Uterus (tissue), 3 donors: ENCODE measurements at regions not wholly inside any gene's neighbourhood (a gene's known extent, or its start where the extent isn't known, plus 50 kb on each side); places are given as distances from the start of the nearest gene placed in this dataset.

ENCODE experiments used
- DNase-seq, 2 donors: peaks; one replicate each; pipeline ENCODE4 v3.0.0-alpha.2; 2019 to 2020
- H3K27ac ChIP-seq, 2 donors: fragments of 200-600 bp; sonication (generic); 1 replicate in 1 of 2; 2 replicates in 1 of 2; pipeline ENCODE4 v1.5.1; 2016 to 2018
- H3K27me3 ChIP-seq, 2 donors: fragments of 200-600 bp; sonication (generic); one replicate each; pipeline ENCODE4 v1.5.1; 2018 to 2019; ENCODE audit warnings: control low read depth in 1 of 2
- H3K36me3 ChIP-seq, 2 donors: fragments of 200-600 bp; sonication (generic); one replicate each; pipeline ENCODE4 v1.5.1; 2019; ENCODE audit warnings: control low read depth in 1 of 2
- H3K4me1 ChIP-seq, 2 donors: fragments of 200-600 bp; sonication (generic); one replicate each; pipeline ENCODE4 v1.5.1; 2018 to 2019; ENCODE audit warnings: control low read depth in 1 of 2
- H3K4me3 ChIP-seq, 2 donors: fragments of 200-600 bp; sonication (generic); 1 replicate in 1 of 2; 2 replicates in 1 of 2; pipeline ENCODE4 v1.5.1; 2018 to 2019; ENCODE audit warnings: mild to moderate bottlenecking in 1 of 2
- H3K9me3 ChIP-seq, 2 donors: fragments of 200-600 bp; sonication (generic); one replicate each; pipeline ENCODE4 v1.5.1; 2019; ENCODE audit warnings: control low read depth in 1 of 2
- POLR2A ChIP-seq, 2 donors: fragments of 450-650 bp; IDR thresholded peaks; one replicate each; pipeline ENCODE4 v1.6.1; 2016; ENCODE audit warnings: antibody characterized with exemption in 2 of 2, mild to moderate bottlenecking in 1 of 2, moderate library complexity in 1 of 2
- intact Hi-C: fragments of 100-400 bp; cut with DNase I; formaldehyde crosslinking; loops from one replicate; pipeline ENCODE4 v1.15.1; 2023; ENCODE audit warnings: low total_unique reads
- TF ChIP-seq, protein P1 (sequence below), 4 experiments: fragments of 200-600 bp in 2 of 4; fragments of 450-650 bp in 2 of 4; sonication (generic) in 2 of 4; IDR thresholded peaks; one replicate each; pipeline ENCODE4 v1.5.1; 2016 to 2019; ENCODE audit warnings: antibody characterized with exemption in 4 of 4, mild to moderate bottlenecking in 2 of 4, moderate library complexity in 1 of 4
- donor health status: DM: yes; HTN: yes; CAD: no.

DNA sequence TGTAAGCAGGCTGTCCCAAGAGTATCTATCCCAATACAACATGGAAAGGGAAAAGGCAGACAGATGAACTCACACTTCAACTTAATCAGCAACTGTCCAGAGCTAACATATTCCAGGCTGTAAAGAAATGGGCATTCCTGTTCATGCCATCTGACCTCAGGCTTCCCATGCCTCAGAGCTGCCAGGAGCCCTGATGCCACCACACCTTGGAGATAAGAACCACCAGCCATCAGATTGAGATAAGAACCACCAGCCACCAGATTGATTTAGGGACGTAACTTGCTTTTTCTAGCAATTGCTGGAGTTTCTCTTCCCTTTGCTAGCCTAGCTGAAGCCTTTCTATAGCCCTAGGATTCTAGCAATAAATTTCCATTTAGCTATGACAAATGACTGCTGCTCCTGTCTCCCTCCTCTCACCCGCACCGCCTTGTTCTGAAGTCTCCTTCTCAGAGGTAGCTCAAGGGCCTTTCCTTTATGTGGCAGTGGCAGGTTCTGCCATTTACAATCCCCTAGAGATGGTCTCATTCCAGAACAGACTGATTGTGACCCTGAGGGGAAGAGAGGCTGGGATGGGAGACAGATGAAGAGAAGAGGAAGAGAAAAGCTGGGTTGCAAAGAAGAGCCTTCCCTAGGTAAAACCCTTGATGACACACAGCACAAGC is 88.0 kb upstream of the CTTNBP2NL start:
- no peak overlapping the region for H3K4me3 ChIP-seq
- no peak overlapping the region for H3K27ac ChIP-seq
- no peaks in the 10 kb centered on the region for H3K9me3 ChIP-seq
- intact Hi-C loops, result no loop called here
- H3K4me1 ChIP-seq, result no peaks in the 10 kb centered on the region
- no peak for DNase-seq
- H3K27me3 ChIP-seq, result no peaks in the 10 kb centered on the region
- no peaks in the 10 kb centered on the region for H3K36me3 ChIP-seq
- no peak for TF ChIP-seq POLR2A (IDR thresholded peaks at IDR 0.05)

DNA sequence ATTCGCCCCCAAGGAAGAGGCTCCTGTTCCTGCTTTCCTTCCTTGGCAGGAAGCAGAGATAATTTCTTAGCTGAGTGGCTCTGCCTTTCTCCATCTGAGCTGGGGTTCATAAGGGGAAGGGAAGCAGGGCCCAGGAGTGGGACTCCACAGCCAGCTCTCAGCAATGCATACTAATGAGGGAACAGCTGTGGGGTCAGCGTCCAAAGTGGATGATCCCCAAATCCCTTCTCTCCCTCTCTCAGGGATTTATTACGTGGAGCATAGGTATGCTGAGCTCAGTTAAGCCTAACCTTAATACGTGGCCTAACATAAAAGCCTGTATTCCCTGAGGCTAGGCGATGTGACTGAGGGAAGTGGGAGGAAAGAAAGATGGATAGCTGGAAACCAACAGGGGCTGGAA is 87.3 kb upstream of the CTTNBP2NL start:
- TF ChIP-seq POLR2A (IDR thresholded peaks at IDR 0.05), result no peak
- TF ChIP-seq, protein P1, sequence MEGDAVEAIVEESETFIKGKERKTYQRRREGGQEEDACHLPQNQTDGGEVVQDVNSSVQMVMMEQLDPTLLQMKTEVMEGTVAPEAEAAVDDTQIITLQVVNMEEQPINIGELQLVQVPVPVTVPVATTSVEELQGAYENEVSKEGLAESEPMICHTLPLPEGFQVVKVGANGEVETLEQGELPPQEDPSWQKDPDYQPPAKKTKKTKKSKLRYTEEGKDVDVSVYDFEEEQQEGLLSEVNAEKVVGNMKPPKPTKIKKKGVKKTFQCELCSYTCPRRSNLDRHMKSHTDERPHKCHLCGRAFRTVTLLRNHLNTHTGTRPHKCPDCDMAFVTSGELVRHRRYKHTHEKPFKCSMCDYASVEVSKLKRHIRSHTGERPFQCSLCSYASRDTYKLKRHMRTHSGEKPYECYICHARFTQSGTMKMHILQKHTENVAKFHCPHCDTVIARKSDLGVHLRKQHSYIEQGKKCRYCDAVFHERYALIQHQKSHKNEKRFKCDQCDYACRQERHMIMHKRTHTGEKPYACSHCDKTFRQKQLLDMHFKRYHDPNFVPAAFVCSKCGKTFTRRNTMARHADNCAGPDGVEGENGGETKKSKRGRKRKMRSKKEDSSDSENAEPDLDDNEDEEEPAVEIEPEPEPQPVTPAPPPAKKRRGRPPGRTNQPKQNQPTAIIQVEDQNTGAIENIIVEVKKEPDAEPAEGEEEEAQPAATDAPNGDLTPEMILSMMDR (IDR thresholded peaks at IDR 0.05), result no peak
- intact Hi-C loops, result no loop called here
- no peaks in the 10 kb centered on the region for H3K27me3 ChIP-seq
- no peak overlapping the region for H3K27ac ChIP-seq
- H3K36me3 ChIP-seq, result no peaks in the 10 kb centered on the region
- DNase-seq, result no peak
- no peaks in the 10 kb centered on the region for H3K4me1 ChIP-seq
- H3K4me3 ChIP-seq, result no peak overlapping the region
- H3K9me3 ChIP-seq, result no peaks in the 10 kb centered on the region

DNA sequence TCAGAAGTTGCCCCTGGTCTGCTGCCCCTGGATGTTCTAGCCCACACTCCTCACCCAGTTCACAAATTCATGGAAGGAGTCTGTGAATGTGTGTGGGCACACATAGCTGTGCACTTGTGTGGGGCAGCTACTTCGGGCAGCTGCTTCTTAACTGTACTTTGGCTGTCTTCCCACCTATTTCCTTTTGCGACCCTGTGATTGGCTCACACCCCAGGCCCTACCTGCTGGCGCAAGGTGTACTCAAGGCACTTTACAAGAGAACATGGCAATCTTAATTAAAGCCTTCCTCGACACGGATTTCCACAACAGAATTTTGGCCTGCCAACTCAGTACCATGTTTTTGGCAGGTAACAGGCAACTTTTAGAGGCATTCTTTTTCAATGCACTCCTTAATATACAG is 86.5 kb upstream of the CTTNBP2NL start:
- H3K36me3 ChIP-seq, result no peaks in the 10 kb centered on the region
- no peak for DNase-seq
- no peaks in the 10 kb centered on the region for H3K27me3 ChIP-seq
- intact Hi-C loops, result no loop called here
- H3K9me3 ChIP-seq, result no peaks in the 10 kb centered on the region
- TF ChIP-seq, protein P1 (IDR thresholded peaks at IDR 0.05), result no peak
- TF ChIP-seq POLR2A (IDR thresholded peaks at IDR 0.05), result no peak
- H3K4me1 ChIP-seq, result no peaks in the 10 kb centered on the region
- no peak overlapping the region for H3K27ac ChIP-seq
- no peak overlapping the region for H3K4me3 ChIP-seq

DNA sequence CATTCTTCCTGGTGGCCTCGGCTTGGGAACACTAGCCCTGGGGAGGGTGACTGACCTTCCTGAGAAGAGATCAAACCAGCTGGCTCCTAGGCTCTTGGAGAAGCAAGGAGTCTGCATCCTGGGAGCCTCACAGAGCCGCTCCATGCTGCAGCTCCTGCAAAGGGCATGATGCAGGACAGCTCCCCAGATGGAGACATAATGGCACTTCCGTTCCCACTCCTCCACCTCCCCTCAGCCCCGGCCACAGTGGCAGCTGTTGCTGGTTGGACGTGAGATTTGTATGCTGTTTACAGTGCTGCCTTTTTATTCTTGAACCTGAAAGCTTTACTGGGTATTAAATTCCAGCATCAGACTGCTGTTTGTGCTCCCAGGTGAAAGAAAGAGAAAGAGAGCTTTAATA is 83.7 kb upstream of the CTTNBP2NL start:
- intact Hi-C loops, result no loop called here
- Histone ChIP-seq H3K36me3 (no peaks in the 10 kb centered on the region), H3K4me3 (no peak overlapping the region), H3K27ac (no peak overlapping the region), H3K27me3 (no peaks in the 10 kb centered on the region), H3K4me1 (no peaks in the 10 kb centered on the region), H3K9me3 (no peaks in the 10 kb centered on the region)
- no peak for DNase-seq
- no peak for TF ChIP-seq POLR2A (IDR thresholded peaks at IDR 0.05)
- TF ChIP-seq, protein P1 (IDR thresholded peaks at IDR 0.05), result no peak

DNA sequence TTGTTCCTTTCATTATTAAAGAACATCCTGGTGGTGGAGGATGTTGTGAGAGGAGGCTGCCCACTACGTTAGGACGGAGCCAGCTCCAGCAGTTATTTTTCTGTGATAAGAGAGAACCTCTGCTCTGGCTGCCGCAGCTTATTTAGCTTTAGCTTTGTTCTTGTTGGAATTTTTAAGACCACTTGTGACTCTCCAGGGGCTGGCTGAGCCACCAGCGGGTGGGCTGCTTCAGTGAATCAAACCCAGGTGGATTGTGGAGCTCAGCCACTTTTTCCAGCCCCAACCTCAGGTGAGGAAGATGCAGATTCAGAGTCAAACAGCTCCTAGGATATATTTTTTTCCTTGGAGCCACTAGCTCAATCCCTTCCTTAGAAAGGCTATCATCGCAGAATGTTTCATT is 83.1 kb upstream of the CTTNBP2NL start:
- intact Hi-C loops, result no loop called here
- H3K27me3 ChIP-seq, result no peaks in the 10 kb centered on the region
- no peak overlapping the region for H3K27ac ChIP-seq
- no peaks in the 10 kb centered on the region for H3K4me1 ChIP-seq
- no peak overlapping the region for H3K4me3 ChIP-seq
- no peak for TF ChIP-seq POLR2A (IDR thresholded peaks at IDR 0.05)
- TF ChIP-seq, protein P1 (IDR thresholded peaks at IDR 0.05), result no peak
- no peak for DNase-seq
- no peaks in the 10 kb centered on the region for H3K9me3 ChIP-seq
- H3K36me3 ChIP-seq, result no peaks in the 10 kb centered on the region
